Mesodermal cell (in vitro differentiated cells): ENCODE measurements at regions not wholly inside any gene's neighbourhood (a gene's known extent, or its start where the extent isn't known, plus 50 kb on each side); places are given as distances from the start of the nearest gene placed in this dataset.
"Not testable (repeated sequence)": the region's sequence is repeated elsewhere in the genome, so short reads cannot be mapped to it uniquely, and the experiment has no call there.

Experiments
- H3K27ac ChIP-seq: 2 replicates; pipeline ENCODE4 v1.7.0; 2013; ENCODE audit warnings: mild to moderate bottlenecking, low read depth, low read length, moderate library complexity; ENCODE audit not compliant: severe bottlenecking
- H3K36me3 ChIP-seq: 2 replicates; pipeline ENCODE4 v1.7.1; 2013; ENCODE audit warnings: mild to moderate bottlenecking, low read length, moderate library complexity; ENCODE audit not compliant: control insufficient read depth, insufficient read depth
- H3K4me1 ChIP-seq: one replicate; pipeline ENCODE4 v1.7.1; 2013; ENCODE audit warnings: mild to moderate bottlenecking, low read length; ENCODE audit not compliant: insufficient read depth, control insufficient read depth, poor library complexity, severe bottlenecking
- H3K4me3 ChIP-seq: 2 replicates; pipeline ENCODE4 v1.7.0; 2013; ENCODE audit warnings: low read length, control low read depth, mild to moderate bottlenecking; ENCODE audit not compliant: insufficient read depth, poor library complexity, severe bottlenecking; ENCODE audit errors: extremely low read depth
- H3K9me3 ChIP-seq: 2 replicates; pipeline ENCODE4 v1.7.1; 2013; ENCODE audit warnings: mild to moderate bottlenecking, low read length, moderate library complexity; ENCODE audit not compliant: control insufficient read depth
- WGBS, 2 experiments: methylation state at CpG; one replicate each; pipeline ENCODE4 v1.1.5; 2013; ENCODE audit warnings: missing lambda C conversion rate in 2 of 2; ENCODE audit not compliant: insufficient coverage in 2 of 2; 5-methylcytosine and 5-hydroxymethylcytosine counted together

DNA sequence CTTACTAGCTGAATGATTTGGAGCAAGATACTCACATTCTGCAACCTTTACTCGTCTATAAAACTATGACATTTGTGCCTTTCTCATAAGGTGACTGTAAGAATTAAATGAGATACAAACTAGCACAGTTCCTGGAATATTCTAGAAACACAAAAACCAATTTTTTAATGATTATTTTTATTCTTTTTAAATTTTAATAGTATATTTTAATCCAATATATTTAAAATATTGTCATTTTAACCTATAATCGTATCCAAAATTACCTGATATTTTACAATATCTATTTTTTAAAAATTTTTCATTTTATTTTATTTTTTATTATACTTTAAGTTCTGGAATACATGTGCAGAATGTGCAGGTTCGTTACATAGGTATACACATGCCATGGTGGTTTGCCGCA is 238.1 kb downstream of the OLFM4 start:
- WGBS, 2 experiments, result 100% methylated on average over 2 of the region's 4 CpGs; no CpG with 5 or more reads in 1 of the 2 experiments
- no peak overlapping the region for H3K27ac ChIP-seq
- H3K4me1 ChIP-seq, result no peaks in the 10 kb centered on the region
- H3K4me3 ChIP-seq, result no peak overlapping the region
- H3K36me3 ChIP-seq, result no peaks in the 10 kb centered on the region
- H3K9me3 ChIP-seq, result no peaks in the 10 kb centered on the region

DNA sequence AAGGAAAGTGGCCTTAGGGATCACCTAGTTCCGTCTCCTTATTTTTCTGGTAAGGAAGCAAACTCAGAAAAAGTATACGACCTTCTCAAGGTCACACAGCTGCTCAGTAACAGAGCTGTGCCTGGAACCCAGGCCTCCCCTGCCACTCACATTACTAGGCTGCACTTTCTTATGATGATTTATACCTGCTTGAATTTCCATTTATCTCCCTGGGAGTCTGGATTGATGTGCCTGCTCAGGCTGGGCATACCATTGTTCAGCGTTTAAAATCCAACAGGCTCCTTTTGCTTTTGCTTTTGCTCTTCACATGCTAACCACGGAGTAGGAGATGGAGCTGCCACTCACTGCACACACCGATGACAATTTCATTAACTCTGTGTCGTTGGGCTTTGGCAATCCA is 241.0 kb downstream of the OLFM4 start:
- Histone ChIP-seq H3K9me3 (no peaks in the 10 kb centered on the region), H3K4me1 (no peaks in the 10 kb centered on the region), H3K36me3 (no peaks in the 10 kb centered on the region), H3K27ac (no peak overlapping the region), H3K4me3 (no peak overlapping the region)
- WGBS, 2 experiments, result 62 to 89% methylated on average over 3 to 4 of the region's 6 CpGs

GRCh38 chr13:53272873-53273272 is 244.3 kb downstream of the OLFM4 start:
- Histone ChIP-seq H3K27ac (no peak overlapping the region), H3K4me3 (no peak overlapping the region), H3K9me3 (no peaks in the 10 kb centered on the region), H3K36me3 (no peaks in the 10 kb centered on the region), H3K4me1 (no peaks in the 10 kb centered on the region)
- 83 to 100% methylated on average over 1 to 2 of the region's 2 CpGs for WGBS, 2 experiments

GRCh38 chr13:53276265-53276664 is 247.7 kb downstream of the OLFM4 start:
- Histone ChIP-seq H3K4me1 (no peaks in the 10 kb centered on the region), H3K36me3 (no peaks in the 10 kb centered on the region), H3K4me3 (no peak overlapping the region), H3K9me3 (no peaks in the 10 kb centered on the region), H3K27ac (no peak overlapping the region)
- WGBS, 2 experiments, result 9 to 33% methylated on average over 1 to 2 of the region's 2 CpGs

- H3K4me1 ChIP-seq, result no peaks in the 10 kb centered on the region
- H3K9me3 ChIP-seq, result no peaks in the 10 kb centered on the region
- H3K36me3 ChIP-seq, result no peaks in the 10 kb centered on the region
- H3K4me3 ChIP-seq, result no peak overlapping the region
- no peak overlapping the region for H3K27ac ChIP-seq
These were observed 253.1 kb downstream of the OLFM4 start for GRCh38 chr13:53281677-53282076.

DNA sequence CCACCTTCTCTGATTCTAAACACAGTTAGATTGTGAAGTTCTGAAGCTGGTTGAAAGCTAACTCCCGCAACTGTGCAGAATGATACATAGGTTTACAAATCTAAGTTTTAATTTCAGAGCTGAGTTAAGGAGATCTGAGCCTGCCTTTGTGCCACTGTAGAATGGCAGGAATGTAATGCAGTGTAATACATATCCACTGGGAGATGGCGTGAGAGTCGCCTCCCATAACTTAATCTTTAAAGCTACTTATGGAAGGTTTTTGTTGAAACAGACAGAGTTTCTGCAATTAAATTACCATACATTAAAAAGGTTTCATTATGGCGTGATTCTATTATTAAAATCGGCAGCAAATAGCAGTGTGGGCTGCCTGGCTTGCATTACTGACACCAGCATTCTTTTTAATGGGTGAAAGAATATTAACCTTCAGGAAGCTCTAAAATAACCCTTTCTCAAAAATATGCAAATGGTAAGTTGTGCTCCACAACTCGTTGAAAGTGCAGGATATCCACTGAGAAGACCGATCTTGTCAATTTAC is 257.4 kb downstream of the OLFM4 start:
- H3K4me3 ChIP-seq, result no peak overlapping the region
- no peaks in the 10 kb centered on the region for H3K4me1 ChIP-seq
- no peaks in the 10 kb centered on the region for H3K9me3 ChIP-seq
- H3K27ac ChIP-seq, result no peak overlapping the region
- no peaks in the 10 kb centered on the region for H3K36me3 ChIP-seq
- 79% methylated on average over 2 of the region's 7 CpGs; no CpG with 5 or more reads in 1 of the 2 experiments for WGBS, 2 experiments

GRCh38 chr13:53298396-53298795 is 269.8 kb downstream of the OLFM4 start:
- H3K4me1 ChIP-seq, result no peaks in the 10 kb centered on the region
- H3K9me3 ChIP-seq, result no peaks in the 10 kb centered on the region
- WGBS, 2 experiments, result no CpG with 5 or more reads among the region's 1 CpG
- H3K4me3 ChIP-seq, result no peak overlapping the region
- no peak overlapping the region for H3K27ac ChIP-seq
- H3K36me3 ChIP-seq, result no peaks in the 10 kb centered on the region

GRCh38 chr13:53301449-53301848 is 272.8 kb downstream of the OLFM4 start:
- Histone ChIP-seq H3K4me1 (no peaks in the 10 kb centered on the region), H3K9me3 (no peaks in the 10 kb centered on the region), H3K36me3 (no peaks in the 10 kb centered on the region), H3K4me3 (no peak overlapping the region), H3K27ac (no peak overlapping the region)
- WGBS, 2 experiments, result 42 to 60% methylated on average over 2 to 3 of the region's 3 CpGs

DNA sequence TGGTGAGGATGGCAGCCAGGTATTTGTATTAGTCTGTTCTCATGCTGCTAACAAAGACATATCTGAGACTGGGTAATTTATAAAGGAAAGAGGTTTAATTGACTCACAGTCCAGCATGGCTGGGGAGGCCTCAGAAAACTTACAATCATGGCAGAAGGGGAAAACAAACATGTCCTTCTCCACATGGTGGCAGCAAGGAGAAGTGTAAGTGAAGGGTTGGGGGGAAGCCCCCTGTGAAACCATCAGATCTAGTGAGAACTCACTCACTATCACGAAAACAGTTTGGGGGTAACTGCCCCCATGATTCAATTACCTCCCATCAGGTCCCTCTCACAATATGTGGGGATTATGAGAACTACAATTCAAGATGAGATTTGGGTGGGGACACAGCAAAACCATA is 276.8 kb downstream of the OLFM4 start:
- no CpG with 5 or more reads among the region's 1 CpG for WGBS, 2 experiments
- not testable (repeated sequence) for H3K4me3 ChIP-seq, H3K4me1 ChIP-seq, H3K27ac ChIP-seq, H3K36me3 ChIP-seq, H3K9me3 ChIP-seq

DNA sequence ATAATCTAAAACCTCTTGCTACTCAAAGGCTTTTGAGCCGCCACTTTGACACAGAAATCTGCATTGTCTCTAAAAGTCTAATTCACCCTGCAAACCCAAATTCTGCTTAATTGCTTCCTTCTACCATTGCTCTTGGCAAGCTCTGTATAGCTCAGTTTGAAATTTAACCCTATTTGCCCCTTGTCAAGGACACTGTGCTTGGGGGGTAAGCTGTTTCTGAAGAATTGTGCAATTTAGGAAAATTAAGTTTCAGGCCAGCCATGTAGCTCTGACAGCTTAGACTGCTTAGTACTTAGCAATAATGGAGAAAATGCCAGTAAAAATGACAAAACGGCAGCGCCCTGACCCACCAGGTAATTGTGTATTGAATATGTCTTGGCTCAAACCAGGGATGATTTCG is 282.2 kb downstream of the OLFM4 start:
- Histone ChIP-seq H3K27ac (no peak overlapping the region), H3K36me3 (no peaks in the 10 kb centered on the region), H3K9me3 (no peaks in the 10 kb centered on the region), H3K4me3 (no peak overlapping the region), H3K4me1 (peaks cover 5% of the 10 kb centered on the region)
- WGBS, 2 experiments, result 91 to 94% methylated on average over 4 of the region's 4 CpGs

DNA sequence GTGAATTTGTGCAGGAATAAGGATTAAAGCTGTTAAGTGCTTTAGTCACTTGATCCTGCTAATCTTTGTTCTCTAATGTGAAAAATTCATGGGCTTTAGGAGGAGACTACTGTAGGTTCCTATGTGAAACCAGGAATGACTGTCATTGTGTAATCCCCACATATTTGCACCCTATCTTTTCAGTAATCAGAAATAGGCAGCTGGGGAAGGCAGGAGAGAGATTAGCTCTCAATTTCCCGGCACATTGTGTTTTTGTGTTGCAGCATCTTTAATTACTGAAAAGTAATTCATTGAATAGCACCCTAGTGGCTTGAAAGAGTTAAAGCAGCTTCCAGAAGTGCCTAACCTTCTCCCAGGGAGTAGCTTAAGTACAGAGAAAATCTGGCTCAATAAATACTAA is 282.9 kb downstream of the OLFM4 start:
- WGBS, 2 experiments, result 67% methylated on average over 1 of the region's 1 CpG; no CpG with 5 or more reads in 1 of the 2 experiments
- Histone ChIP-seq H3K27ac (no peak overlapping the region), H3K36me3 (no peaks in the 10 kb centered on the region), H3K4me3 (no peak overlapping the region), H3K9me3 (no peaks in the 10 kb centered on the region), H3K4me1 (peaks cover 5% of the 10 kb centered on the region)
